ENCODE measurements at regions not wholly inside any gene's neighbourhood (a gene's known extent, or its start where the extent isn't known, plus 50 kb on each side); places are given as distances from the start of the nearest gene placed in this dataset.
"Not testable (repeated sequence)": the region's sequence is repeated elsewhere in the genome, so short reads cannot be mapped to it uniquely, and the experiment has no call there.

GRCh38 chr3:66836363-66837152 lies 161.5 kb upstream of the KBTBD8 start:
- no peaks in the 10 kb centered on the region for H3K36me3 Mint-ChIP-seq (ENCODE audit: low read depth, unreplicated experiment)
- H3K4me3 Mint-ChIP-seq (ENCODE audit: unreplicated experiment) = no peak overlapping the region
- H3K27me3 Mint-ChIP-seq (ENCODE audit: unreplicated experiment) = peaks cover 4% of the 10 kb centered on the region
- H3K27ac Mint-ChIP-seq (ENCODE audit: unreplicated experiment) = no peak overlapping the region
- TF ChIP-seq, protein P1, sequence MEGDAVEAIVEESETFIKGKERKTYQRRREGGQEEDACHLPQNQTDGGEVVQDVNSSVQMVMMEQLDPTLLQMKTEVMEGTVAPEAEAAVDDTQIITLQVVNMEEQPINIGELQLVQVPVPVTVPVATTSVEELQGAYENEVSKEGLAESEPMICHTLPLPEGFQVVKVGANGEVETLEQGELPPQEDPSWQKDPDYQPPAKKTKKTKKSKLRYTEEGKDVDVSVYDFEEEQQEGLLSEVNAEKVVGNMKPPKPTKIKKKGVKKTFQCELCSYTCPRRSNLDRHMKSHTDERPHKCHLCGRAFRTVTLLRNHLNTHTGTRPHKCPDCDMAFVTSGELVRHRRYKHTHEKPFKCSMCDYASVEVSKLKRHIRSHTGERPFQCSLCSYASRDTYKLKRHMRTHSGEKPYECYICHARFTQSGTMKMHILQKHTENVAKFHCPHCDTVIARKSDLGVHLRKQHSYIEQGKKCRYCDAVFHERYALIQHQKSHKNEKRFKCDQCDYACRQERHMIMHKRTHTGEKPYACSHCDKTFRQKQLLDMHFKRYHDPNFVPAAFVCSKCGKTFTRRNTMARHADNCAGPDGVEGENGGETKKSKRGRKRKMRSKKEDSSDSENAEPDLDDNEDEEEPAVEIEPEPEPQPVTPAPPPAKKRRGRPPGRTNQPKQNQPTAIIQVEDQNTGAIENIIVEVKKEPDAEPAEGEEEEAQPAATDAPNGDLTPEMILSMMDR (IDR thresholded peaks at IDR 0.05; ENCODE audit: unreplicated experiment) = no peak
- H3K9me3 Mint-ChIP-seq (ENCODE audit: unreplicated experiment) = no peaks in the 10 kb centered on the region
- H3K4me1 Mint-ChIP-seq (ENCODE audit: unreplicated experiment) = no peaks in the 10 kb centered on the region
- no peak for DNase-seq (ENCODE audit: low spot score)

DNA sequence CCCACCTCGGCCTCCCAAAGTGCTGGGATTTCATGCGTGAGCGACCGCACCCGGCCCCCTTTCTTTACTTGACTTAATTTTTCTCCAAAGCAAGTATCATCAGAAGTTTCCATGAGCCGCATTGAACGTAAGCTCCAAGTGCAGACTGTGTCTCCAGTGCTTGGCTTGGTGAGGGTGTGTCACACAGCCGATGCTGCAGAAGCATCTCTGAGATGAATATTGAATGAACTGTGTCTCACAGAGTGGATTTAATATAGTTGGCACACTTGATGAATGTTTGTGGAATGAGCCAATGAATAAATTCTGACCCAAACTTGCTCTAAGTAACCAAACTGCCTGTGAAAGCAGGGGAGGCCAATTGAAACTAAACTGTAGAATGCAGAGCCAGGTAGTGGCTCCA lies 159.4 kb upstream of the KBTBD8 start:
- DNase-seq (ENCODE audit: low spot score) = no peak
- Mint-ChIP-seq H3K4me3 (ENCODE audit: unreplicated experiment) (no peak overlapping the region), H3K27ac (ENCODE audit: unreplicated experiment) (no peak overlapping the region), H3K9me3 (ENCODE audit: unreplicated experiment) (no peaks in the 10 kb centered on the region), H3K36me3 (ENCODE audit: low read depth, unreplicated experiment) (no peaks in the 10 kb centered on the region), H3K4me1 (ENCODE audit: unreplicated experiment) (no peaks in the 10 kb centered on the region), H3K27me3 (ENCODE audit: unreplicated experiment) (peaks cover 4% of the 10 kb centered on the region)
- TF ChIP-seq, protein P1 (IDR thresholded peaks at IDR 0.05; ENCODE audit: unreplicated experiment) = no peak

DNA sequence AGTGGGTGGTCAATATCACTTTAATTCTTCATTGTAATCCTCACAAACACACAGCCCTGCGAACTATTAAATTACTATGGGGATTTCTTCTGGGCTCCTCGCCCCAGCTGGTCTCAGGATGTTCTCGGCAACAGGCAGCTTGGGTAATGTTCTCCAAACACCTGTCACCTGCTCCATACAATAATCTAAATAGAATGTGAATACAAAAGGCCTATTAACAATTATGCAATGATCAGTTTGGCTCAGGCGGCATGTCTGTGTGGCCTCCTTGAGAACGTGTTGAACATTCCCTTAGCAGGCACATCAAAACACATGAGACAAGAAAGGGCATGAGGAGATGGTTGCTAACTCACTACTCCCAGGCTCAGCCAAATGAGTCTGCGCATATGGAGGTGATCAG lies 158.6 kb upstream of the KBTBD8 start:
- Mint-ChIP-seq H3K27ac (ENCODE audit: unreplicated experiment) (no peak overlapping the region), H3K27me3 (ENCODE audit: unreplicated experiment) (peaks cover 1% of the 10 kb centered on the region), H3K4me3 (ENCODE audit: unreplicated experiment) (no peak overlapping the region), H3K9me3 (ENCODE audit: unreplicated experiment) (no peaks in the 10 kb centered on the region), H3K36me3 (ENCODE audit: low read depth, unreplicated experiment) (no peaks in the 10 kb centered on the region), H3K4me1 (ENCODE audit: unreplicated experiment) (no peaks in the 10 kb centered on the region)
- DNase-seq (ENCODE audit: low spot score) = no peak
- TF ChIP-seq, protein P1 (IDR thresholded peaks at IDR 0.05; ENCODE audit: unreplicated experiment) = no peak

DNA sequence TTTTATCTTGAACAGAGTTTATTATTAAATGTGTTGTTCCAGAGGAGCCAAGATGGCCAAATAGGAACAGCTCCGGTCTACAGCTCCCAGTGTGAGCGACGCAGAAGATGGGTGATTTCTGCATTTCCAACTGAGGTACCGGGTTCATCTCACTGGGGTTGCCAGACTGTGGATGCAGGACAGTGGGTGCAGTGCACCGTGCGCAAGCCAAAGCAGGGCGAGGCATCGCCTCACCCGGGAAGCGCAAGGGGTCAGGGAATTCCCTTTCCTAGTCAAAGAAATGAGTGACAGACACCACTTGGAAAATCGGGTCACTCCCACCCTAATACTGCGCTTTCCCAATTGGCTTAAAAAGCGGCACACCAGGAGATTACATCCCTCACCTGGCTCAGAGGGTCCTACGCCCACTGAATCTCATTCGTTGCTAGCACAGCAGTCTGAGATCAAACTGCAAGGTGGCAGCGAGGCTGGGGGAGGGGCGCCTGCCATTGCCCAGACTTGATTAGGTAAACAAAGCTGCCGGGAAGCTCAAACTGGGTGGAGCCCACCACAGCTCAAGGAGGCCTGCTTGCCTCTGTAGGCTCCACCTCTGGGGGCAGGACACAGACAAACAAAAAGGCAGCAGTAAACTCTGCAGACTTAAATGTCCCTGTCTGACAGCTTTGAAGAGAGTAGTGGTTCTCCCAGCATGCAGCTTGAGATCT lies 155.2 kb upstream of the KBTBD8 start:
- H3K4me3 Mint-ChIP-seq (ENCODE audit: unreplicated experiment); H3K27ac Mint-ChIP-seq (ENCODE audit: unreplicated experiment); H3K27me3 Mint-ChIP-seq (ENCODE audit: unreplicated experiment); H3K4me1 Mint-ChIP-seq (ENCODE audit: unreplicated experiment); DNase-seq (ENCODE audit: low spot score); H3K9me3 Mint-ChIP-seq (ENCODE audit: unreplicated experiment); H3K36me3 Mint-ChIP-seq (ENCODE audit: low read depth, unreplicated experiment): not testable (repeated sequence)

GRCh38 chr3:66851894-66852613 lies 146.1 kb upstream of the KBTBD8 start:
- peaks cover 1% of the 10 kb centered on the region for H3K27me3 Mint-ChIP-seq (ENCODE audit: unreplicated experiment)
- no peak overlapping the region for H3K4me3 Mint-ChIP-seq (ENCODE audit: unreplicated experiment)
- H3K4me1 Mint-ChIP-seq (ENCODE audit: unreplicated experiment) = peaks cover 8% of the 10 kb centered on the region
- DNase-seq (ENCODE audit: low spot score) = no peak
- H3K36me3 Mint-ChIP-seq (ENCODE audit: low read depth, unreplicated experiment) = no peaks in the 10 kb centered on the region
- TF ChIP-seq, protein P1 (IDR thresholded peaks at IDR 0.05; ENCODE audit: unreplicated experiment) = no peak
- no peak overlapping the region for H3K27ac Mint-ChIP-seq (ENCODE audit: unreplicated experiment)
- H3K9me3 Mint-ChIP-seq (ENCODE audit: unreplicated experiment) = no peaks in the 10 kb centered on the region

Data from endothelial cell (in vitro differentiated cells).